DMS79 (cell line): ENCODE measurements at regions not wholly inside any gene's neighbourhood (a gene's known extent, or its start where the extent isn't known, plus 50 kb on each side); places are given as distances from the start of the nearest gene placed in this dataset.
"Not testable (repeated sequence)": the region's sequence is repeated elsewhere in the genome, so short reads cannot be mapped to it uniquely, and the experiment has no call there.

Source experiments
- DNase-seq: peaks from one replicate; lab custom pipeline; 2025; lab: John Stamatoyannopoulos, UW

DNA sequence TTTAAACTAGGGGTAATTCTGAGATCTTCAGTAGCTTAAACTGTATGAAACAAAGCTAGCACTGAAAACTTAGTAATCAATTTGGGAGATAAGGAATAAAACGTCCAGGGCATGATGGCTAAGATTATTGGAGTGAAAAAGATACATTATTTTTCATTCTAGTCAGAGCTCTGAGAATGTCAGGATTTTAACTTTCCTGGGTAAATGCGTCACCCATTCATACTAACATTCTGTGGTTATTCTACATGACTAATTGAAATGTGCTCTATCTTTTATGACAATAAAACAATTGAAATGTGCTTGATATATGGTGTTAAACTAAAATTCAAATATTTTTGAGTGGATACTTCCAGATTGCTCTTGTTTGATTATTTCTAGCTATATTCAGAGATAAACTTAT is 626.0 kb downstream of the EDEM1 start:
- DNase-seq: no peak

- DNase-seq: no peak
These were observed 635.3 kb downstream of the EDEM1 start for GRCh38 chr3:5822843-5823242.

DNA sequence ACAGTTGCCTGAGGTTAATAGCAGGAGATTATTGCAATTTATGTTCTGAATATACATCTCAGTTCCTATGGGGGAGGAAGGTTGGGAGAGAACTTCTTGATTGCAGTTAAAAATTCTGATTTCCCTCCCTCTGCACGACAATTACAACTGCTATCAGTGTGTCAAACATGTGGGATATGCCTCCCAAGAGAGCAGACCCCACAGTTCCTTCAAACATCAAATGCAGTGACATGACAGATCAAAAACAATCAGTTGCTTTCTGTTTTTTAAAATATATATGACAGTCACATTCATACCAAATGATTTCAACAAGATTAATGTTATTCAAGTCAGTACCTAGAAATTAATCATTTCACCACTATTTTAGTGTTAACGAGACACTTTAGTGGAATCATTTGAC is 639.0 kb downstream of the EDEM1 start:
- DNase-seq: no peak

DNA sequence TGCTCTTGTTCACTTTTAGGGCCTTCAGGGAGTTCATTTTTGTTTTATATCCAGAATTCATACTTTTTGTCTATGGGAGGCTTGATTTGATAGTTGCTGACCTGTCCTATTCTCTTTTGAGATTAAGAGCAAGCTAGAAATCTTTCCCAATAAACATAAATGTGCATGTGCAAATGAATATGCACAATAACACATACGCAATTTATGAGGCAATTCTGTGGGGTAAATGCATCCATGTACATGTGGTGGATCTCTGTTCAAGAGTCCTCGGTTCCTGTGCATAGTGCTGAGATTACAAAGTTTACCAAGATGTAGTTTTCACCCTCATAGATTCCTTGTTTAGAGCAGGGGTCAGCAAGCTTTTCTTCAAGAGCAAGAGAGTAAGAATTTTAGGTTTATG is 640.7 kb downstream of the EDEM1 start:
- DNase-seq: no peak

DNA sequence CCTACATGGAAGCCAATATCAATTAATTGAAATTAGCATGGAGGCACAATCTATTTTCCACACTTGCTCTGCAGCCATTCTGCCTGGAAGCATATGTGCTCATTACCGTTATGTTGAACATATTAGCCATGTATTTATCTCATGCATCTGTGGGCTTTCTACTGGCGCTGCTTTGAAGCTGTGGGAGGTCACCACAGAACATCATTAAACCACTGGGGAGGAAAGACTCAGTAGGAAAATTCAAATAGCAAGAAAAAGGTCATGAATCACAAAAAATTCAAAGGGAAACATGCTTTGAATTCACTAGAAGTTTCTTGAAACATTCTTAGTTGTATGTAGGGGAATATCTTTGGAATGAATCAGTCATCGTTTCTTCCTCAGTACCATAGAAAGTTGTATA is 652.5 kb downstream of the EDEM1 start:
- DNase-seq: no peak

DNA sequence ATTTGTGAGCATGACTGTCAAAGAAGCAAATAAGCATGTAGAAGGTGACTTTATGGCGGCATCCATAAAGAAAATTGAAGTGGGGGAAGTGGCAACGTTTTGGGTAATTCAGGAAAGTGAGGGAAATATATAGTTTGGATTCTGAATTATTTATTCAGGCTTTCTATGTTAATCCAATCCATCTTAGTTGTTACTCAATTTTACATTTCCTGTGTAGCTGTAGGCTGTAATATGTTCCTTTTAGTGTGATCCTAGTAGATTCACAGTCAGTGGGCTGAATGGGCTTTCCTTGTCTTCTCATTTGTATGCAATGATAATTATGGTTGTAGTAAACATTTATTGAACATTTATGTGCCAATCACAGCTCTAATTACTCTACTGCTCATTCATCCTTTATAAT is 654.1 kb downstream of the EDEM1 start:
- no peak for DNase-seq

GRCh38 chr3:5846261-5846660 is 658.8 kb downstream of the EDEM1 start:
- DNase-seq: no peak

- no peak for DNase-seq
These were observed 673.6 kb downstream of the EDEM1 start for GRCh38 chr3:5861151-5861550.

DNA sequence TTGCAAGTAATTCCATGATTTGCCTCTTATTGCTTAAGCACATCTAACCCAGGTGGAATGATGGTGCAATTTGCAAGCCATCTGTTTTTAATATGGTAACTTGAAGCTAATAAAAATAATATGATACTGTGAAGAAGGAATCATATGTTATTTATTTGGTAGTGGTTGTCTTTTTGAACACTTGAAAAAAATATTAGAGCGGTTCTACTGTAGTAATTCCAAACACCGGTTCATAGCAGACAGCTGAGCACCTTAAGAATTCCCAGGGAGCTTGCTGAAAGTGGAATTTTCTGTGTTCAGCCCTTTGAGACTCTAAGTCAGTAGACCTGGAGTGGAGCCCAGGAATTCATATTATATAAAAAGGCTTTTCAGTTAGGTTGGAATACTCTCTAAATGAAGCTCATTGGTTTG is 687.4 kb downstream of the EDEM1 start:
- no peak for DNase-seq

GRCh38 chr3:5888851-5889250 is 701.3 kb downstream of the EDEM1 start:
- no peak for DNase-seq

GRCh38 chr3:5889374-5889773 is 701.9 kb downstream of the EDEM1 start:
- no peak for DNase-seq

DNA sequence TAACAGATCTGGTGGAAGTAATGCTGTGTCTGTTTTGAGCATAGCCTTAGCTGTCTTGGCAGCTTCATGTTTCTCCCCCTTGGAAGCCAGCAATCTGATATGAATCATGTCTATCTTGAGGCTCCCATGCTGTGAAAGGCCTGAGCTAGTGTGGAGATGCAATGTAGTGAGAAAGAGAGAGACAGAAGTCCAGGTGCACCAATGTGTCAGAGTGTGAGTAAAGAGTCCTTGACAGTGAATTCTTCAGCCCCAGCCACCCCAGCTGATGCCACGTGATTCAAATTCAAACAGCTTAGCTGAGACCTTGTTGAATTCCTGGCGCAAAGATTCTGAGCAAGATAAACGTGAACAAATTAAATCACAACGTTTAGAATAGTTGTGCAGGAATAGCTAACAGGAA is 704.2 kb downstream of the EDEM1 start:
- DNase-seq: no peak

GRCh38 chr3:5898106-5898505 is 710.6 kb downstream of the EDEM1 start:
- DNase-seq: no peak

GRCh38 chr3:5899014-5899761 is 711.7 kb downstream of the EDEM1 start:
- DNase-seq: no peak

- no peak for DNase-seq
These were observed 730.4 kb downstream of the EDEM1 start for GRCh38 chr3:5917932-5918331.

- no peak for DNase-seq
These were observed 731.1 kb downstream of the EDEM1 start for GRCh38 chr3:5918626-5919025.

GRCh38 chr3:5929027-5929426 is 741.5 kb downstream of the EDEM1 start:
- DNase-seq: no peak

DNA sequence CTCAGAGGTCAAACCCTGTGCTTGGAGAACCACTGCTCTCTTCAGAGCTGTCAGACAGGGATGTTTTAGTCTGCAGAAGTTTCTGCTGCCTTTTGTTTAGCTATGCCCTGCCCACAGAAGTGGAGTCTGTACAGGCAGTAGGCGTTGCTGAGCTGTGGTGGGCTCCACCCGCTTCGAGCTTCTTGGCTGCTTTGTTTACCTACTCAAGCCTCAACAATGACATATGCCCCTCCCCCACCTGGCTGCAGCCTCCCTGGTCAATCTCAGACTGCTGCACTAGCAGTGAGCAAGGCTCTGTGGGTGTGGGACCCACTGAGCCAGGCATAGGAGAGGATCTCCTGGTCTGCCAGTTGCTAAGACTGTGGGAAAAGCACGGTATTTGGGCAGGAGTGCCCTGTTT is 756.6 kb downstream of the EDEM1 start:
- not testable (repeated sequence) for DNase-seq

DNA sequence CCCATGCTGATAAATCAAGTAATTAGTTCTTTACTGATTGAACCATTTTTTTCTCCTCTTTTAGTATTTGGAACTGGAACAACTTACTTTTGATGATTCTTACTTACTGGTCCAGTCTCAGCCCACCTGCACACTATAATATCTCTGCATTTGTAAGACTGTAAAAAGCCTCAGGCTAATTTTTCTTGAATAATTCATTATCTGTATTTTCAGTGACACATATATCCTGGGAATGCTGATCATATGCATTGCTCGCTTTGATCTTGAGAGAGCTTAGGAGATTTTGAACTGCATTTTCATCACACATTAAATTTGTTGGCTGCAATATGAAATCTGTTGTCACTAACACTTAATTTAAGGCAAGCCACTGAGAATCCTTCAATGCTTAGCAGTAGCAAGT is 760.6 kb downstream of the EDEM1 start:
- no peak for DNase-seq

- DNase-seq: no peak
These were observed 763.5 kb downstream of the EDEM1 start for GRCh38 chr3:5951026-5951425.

GRCh38 chr3:5972586-5972985 is 785.1 kb downstream of the EDEM1 start:
- no peak for DNase-seq

- no peak for DNase-seq
These were observed 787.3 kb downstream of the EDEM1 start for GRCh38 chr3:5974630-5975322.

DNA sequence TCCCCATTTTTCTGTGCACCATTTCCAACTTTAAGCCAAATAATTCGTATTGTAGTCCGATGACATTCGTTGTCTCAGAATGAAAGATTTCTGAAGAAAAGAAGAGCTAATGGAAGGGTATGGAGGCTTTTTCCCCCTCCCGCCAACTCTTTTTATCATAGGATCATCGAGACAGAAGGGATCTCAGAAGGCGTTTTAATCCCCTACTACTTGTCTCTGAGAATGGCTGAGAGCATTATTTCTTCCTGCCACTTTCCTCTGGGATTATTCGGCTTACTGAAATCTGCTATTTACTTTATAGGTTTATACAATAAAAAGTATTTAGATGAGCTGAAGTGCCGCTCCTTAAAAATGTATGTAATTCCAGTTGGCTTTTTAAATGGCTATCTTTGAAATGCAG is 789.8 kb downstream of the EDEM1 start:
- DNase-seq: no peak

GRCh38 chr3:5980475-5980874 is 793.0 kb downstream of the EDEM1 start:
- no peak for DNase-seq
